ENCODE measurements at regions not wholly inside any gene's neighbourhood (a gene's known extent, or its start where the extent isn't known, plus 50 kb on each side); places are given as distances from the start of the nearest gene placed in this dataset.

DNA sequence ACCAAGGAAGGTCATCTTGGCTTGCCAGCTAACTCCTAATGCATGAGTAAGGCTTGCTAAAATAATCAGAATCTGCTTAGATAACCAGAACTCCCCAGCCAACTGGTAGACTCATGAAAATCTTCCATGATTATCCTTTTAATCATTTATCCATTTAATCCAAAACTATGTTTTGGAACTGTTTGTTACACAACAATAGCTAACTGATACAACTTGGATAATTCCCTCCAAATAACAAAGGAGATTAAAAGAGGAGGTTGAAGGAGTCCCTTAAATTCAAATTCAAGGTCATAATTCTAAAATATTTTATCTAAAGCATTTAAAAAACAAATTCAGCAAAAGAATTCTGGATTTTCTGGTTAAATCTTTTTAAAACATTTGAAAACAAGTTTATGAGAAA is 222.1 kb downstream of the DEPDC1B start:
- TF ChIP-seq, protein P1, sequence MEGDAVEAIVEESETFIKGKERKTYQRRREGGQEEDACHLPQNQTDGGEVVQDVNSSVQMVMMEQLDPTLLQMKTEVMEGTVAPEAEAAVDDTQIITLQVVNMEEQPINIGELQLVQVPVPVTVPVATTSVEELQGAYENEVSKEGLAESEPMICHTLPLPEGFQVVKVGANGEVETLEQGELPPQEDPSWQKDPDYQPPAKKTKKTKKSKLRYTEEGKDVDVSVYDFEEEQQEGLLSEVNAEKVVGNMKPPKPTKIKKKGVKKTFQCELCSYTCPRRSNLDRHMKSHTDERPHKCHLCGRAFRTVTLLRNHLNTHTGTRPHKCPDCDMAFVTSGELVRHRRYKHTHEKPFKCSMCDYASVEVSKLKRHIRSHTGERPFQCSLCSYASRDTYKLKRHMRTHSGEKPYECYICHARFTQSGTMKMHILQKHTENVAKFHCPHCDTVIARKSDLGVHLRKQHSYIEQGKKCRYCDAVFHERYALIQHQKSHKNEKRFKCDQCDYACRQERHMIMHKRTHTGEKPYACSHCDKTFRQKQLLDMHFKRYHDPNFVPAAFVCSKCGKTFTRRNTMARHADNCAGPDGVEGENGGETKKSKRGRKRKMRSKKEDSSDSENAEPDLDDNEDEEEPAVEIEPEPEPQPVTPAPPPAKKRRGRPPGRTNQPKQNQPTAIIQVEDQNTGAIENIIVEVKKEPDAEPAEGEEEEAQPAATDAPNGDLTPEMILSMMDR (IDR thresholded peaks at IDR 0.05) = no peak
- no peak for TF ChIP-seq POLR2A (IDR thresholded peaks at IDR 0.05)
